CD4-positive, alpha-beta T cell treated with Interleukin-21 for 1 hour (primary cell): ENCODE measurements at regions not wholly inside any gene's neighbourhood (a gene's known extent, or its start where the extent isn't known, plus 50 kb on each side); places are given as distances from the start of the nearest gene placed in this dataset.
"Not testable (repeated sequence)": the region's sequence is repeated elsewhere in the genome, so short reads cannot be mapped to it uniquely, and the experiment has no call there.

Experiments used
- DNase-seq: peaks from one replicate; pipeline ENCODE4 v3.0.0-alpha.2; 2020

GRCh38 chr7:52472006-52472620 lies 563.3 kb upstream of the POM121L12 start:
- no peak for DNase-seq

- no peak for DNase-seq
These were observed 570.2 kb upstream of the POM121L12 start for GRCh38 chr7:52465216-52465615.

- DNase-seq: no peak
These were observed 572.1 kb upstream of the POM121L12 start for GRCh38 chr7:52463341-52463740.

GRCh38 chr7:52462474-52462873 lies 573.0 kb upstream of the POM121L12 start:
- no peak for DNase-seq

- no peak for DNase-seq
These were observed 579.9 kb upstream of the POM121L12 start for GRCh38 chr7:52455571-52455970.

- DNase-seq: no peak
These were observed 584.6 kb upstream of the POM121L12 start for GRCh38 chr7:52450816-52451215.

GRCh38 chr7:52447581-52448180 lies 587.8 kb upstream of the POM121L12 start:
- no peak for DNase-seq

- no peak for DNase-seq
These were observed 599.2 kb upstream of the POM121L12 start for GRCh38 chr7:52436278-52436677.

GRCh38 chr7:52431082-52431815 lies 604.2 kb upstream of the POM121L12 start:
- no peak for DNase-seq

- no peak for DNase-seq
These were observed 612.2 kb upstream of the POM121L12 start for GRCh38 chr7:52423251-52423650.

GRCh38 chr7:52413051-52413450 lies 622.4 kb upstream of the POM121L12 start:
- DNase-seq: no peak

- DNase-seq: no peak
These were observed 625.4 kb upstream of the POM121L12 start for GRCh38 chr7:52410032-52410431.

GRCh38 chr7:52406808-52407207 lies 628.6 kb upstream of the POM121L12 start:
- no peak for DNase-seq

- DNase-seq: no peak
These were observed 652.7 kb upstream of the POM121L12 start for GRCh38 chr7:52382731-52383130.

GRCh38 chr7:52369922-52370321 lies 665.5 kb upstream of the POM121L12 start:
- no peak for DNase-seq

- no peak for DNase-seq
These were observed 670.1 kb upstream of the POM121L12 start for GRCh38 chr7:52365349-52365748.

GRCh38 chr7:52362521-52362920 lies 672.9 kb upstream of the POM121L12 start:
- DNase-seq: no peak

GRCh38 chr7:52360541-52360940 lies 674.9 kb upstream of the POM121L12 start:
- DNase-seq: no peak

GRCh38 chr7:52355053-52355452 lies 680.4 kb upstream of the POM121L12 start:
- DNase-seq: no peak

GRCh38 chr7:52352013-52352981 lies 683.1 kb upstream of the POM121L12 start:
- DNase-seq: no peak

- no peak for DNase-seq
These were observed 691.4 kb upstream of the POM121L12 start for GRCh38 chr7:52344015-52344414.

- no peak for DNase-seq
These were observed 695.4 kb upstream of the POM121L12 start for GRCh38 chr7:52340067-52340466.

- not testable (repeated sequence) for DNase-seq
These were observed 707.1 kb upstream of the POM121L12 start for GRCh38 chr7:52328328-52328727.
